ENCODE measurements at regions not wholly inside any gene's neighbourhood (a gene's known extent, or its start where the extent isn't known, plus 50 kb on each side); places are given as distances from the start of the nearest gene placed in this dataset.

DNA sequence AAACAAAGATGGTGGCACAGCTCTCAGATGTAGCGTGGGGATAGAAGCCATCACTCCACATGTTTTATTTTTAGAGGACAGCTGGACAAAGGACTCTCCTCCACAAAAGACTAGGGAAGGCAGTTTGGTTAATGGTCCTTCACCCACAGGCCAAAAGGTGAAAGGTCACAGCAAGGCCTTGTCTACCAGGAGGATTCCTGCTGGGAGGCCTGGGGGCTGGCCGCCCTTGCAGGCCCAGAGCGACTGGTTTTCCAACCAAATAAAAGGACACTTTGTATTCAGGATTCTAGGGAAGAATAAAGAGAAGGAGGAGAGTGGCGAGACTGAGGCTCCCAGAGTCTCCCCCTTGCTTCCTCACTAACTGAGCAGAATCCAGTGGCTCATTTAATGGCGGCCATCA lies 94.3 kb downstream of the AXIN2 start:
- no peak overlapping the region for H3K4me3 ChIP-seq
- H3K27ac ChIP-seq: no peak overlapping the region
- no peak for DNase-seq (ENCODE audit: low spot score)
- no peak for TF ChIP-seq CTCF (IDR thresholded peaks at IDR 0.05)

DNA sequence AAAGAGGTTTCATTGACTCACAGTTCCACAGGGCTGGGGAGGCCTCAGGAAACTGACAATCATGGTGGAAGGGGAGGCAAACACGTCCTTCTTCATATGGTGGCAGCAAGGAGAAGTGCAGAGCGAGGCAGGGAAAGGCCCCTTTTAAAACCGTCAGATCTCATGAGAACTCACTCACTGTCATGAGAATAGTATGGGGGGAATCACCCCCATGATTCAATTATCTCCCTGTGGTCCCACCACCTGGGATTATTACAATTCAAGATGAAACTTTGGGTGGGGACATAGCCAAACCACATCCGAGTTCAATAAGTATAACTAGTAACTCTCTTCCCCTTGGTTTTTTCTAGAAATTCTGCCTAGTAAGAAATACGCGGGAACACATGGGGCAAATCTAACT lies 94.9 kb downstream of the AXIN2 start:
- Histone ChIP-seq H3K27ac (no peak overlapping the region), H3K4me3 (no peak overlapping the region)
- no peak for TF ChIP-seq CTCF (IDR thresholded peaks at IDR 0.05)
- no peak for DNase-seq (ENCODE audit: low spot score)

GRCh38 chr17:65463242-65463641 lies 98.2 kb downstream of the AXIN2 start:
- DNase-seq (ENCODE audit: low spot score): peak; percentile 91
- H3K4me3 ChIP-seq: no peak overlapping the region
- H3K27ac ChIP-seq: peak overlapping the region; percentile 57 to 74
- TF ChIP-seq CTCF (IDR thresholded peaks at IDR 0.05): no peak

- no peak for DNase-seq (ENCODE audit: low spot score)
- no peak for TF ChIP-seq CTCF (IDR thresholded peaks at IDR 0.05)
- no peak overlapping the region for H3K4me3 ChIP-seq
- no peak overlapping the region for H3K27ac ChIP-seq
Measured at GRCh38 chr17:65459677-65460347, 101.6 kb downstream of the AXIN2 start.

- DNase-seq (ENCODE audit: low spot score): no peak
- no peak overlapping the region for H3K4me3 ChIP-seq
- no peak for TF ChIP-seq CTCF (IDR thresholded peaks at IDR 0.05)
- no peak overlapping the region for H3K27ac ChIP-seq
Measured at GRCh38 chr17:65457635-65458257, 103.7 kb downstream of the AXIN2 start.

- H3K27ac ChIP-seq: no peak overlapping the region
- H3K4me3 ChIP-seq: no peak overlapping the region
- no peak for DNase-seq (ENCODE audit: low spot score)
- TF ChIP-seq CTCF (IDR thresholded peaks at IDR 0.05): no peak
Measured at GRCh38 chr17:65457183-65457582, 104.3 kb downstream of the AXIN2 start.
